Epithelial cell of proximal tubule (primary cell): ENCODE measurements at regions not wholly inside any gene's neighbourhood (a gene's known extent, or its start where the extent isn't known, plus 50 kb on each side); places are given as distances from the start of the nearest gene placed in this dataset.

Experiments
- DNase-seq: peaks from one replicate; pipeline ENCODE4 v3.0.0-alpha.2; 2011; ENCODE audit warnings: low read depth
- H3K4me3 ChIP-seq: 2 replicates; pipeline ENCODE4 v1.5.1; 2011; ENCODE audit warnings: low read depth, mild to moderate bottlenecking, low read length
- TF ChIP-seq, protein P1 (sequence below): conservative IDR thresholded peaks from 2 replicates; pipeline ENCODE4 v1.5.1; 2012; ENCODE audit warnings: low read depth, mild to moderate bottlenecking, low read length

DNA sequence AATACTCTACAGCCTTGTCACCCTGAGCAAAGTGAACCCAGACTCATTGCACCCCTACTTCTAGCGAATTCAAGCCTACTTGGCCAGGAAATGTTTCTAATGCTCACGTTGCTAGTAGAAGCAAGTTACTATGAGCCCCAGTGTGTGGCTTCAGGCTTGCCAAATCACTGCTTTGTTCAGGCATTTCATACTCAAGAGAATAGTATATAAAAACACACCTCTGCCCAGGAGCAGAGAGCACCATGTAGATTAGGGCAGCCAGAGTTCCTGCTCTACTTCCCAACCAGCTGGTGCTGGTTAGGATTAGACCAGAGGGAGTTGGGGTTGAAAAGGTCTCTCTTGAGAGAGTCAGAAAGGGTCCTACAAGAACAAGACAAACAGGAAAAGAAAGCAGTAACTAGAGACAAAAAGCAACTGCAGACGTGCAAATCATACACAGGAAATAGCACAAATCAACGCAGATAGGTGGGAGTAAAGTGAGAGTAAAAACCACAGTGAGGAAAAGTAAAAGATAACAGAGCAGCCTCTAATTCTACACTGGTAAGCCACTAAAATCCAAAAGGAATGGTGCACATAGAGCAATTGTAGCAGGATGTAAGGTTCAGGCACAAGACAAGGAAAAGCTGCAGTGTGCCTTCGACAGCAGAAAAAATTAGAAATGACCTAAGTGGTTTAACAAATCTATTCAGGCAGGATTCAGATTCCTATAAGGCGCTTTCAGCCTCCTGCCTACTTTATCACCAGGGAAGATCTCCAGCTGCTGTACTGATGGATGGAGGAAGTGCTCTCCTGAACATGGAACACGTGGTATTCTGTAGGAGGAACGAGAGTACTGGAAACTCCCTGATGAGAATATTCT is 49.6 kb upstream of the KIF2A start:
- DNase-seq, result no peak
- no peak overlapping the region for H3K4me3 ChIP-seq
- TF ChIP-seq, protein P1, sequence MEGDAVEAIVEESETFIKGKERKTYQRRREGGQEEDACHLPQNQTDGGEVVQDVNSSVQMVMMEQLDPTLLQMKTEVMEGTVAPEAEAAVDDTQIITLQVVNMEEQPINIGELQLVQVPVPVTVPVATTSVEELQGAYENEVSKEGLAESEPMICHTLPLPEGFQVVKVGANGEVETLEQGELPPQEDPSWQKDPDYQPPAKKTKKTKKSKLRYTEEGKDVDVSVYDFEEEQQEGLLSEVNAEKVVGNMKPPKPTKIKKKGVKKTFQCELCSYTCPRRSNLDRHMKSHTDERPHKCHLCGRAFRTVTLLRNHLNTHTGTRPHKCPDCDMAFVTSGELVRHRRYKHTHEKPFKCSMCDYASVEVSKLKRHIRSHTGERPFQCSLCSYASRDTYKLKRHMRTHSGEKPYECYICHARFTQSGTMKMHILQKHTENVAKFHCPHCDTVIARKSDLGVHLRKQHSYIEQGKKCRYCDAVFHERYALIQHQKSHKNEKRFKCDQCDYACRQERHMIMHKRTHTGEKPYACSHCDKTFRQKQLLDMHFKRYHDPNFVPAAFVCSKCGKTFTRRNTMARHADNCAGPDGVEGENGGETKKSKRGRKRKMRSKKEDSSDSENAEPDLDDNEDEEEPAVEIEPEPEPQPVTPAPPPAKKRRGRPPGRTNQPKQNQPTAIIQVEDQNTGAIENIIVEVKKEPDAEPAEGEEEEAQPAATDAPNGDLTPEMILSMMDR, result no peak
